Osteoblast (primary cell): ENCODE measurements at regions not wholly inside any gene's neighbourhood (a gene's known extent, or its start where the extent isn't known, plus 50 kb on each side); places are given as distances from the start of the nearest gene placed in this dataset.

Experiments
- DNase-seq: peaks from one replicate; pipeline ENCODE4 v3.0.0; 2011; ENCODE audit warnings: low spot score, mixed read lengths; ENCODE audit not compliant: insufficient read length; ENCODE audit errors: missing footprints
- H2AFZ ChIP-seq: 2 replicates; pipeline ENCODE4 v1.6.0; 2011; ENCODE audit warnings: mild to moderate bottlenecking, low read length
- H3K27ac ChIP-seq: 2 replicates; pipeline ENCODE4 v1.5.1; 2011; ENCODE audit warnings: mild to moderate bottlenecking, low read depth, low read length, moderate library complexity
- H3K27me3 ChIP-seq: 2 replicates; pipeline ENCODE4 v1.6.0; 2012; ENCODE audit warnings: mild to moderate bottlenecking, control low read depth, inconsistent platforms, low read length, moderate library complexity; ENCODE audit not compliant: insufficient read depth
- H3K36me3 ChIP-seq: 2 replicates; pipeline ENCODE4 v1.5.1; 2011; ENCODE audit warnings: mild to moderate bottlenecking, low read length, control low read depth, moderate library complexity; ENCODE audit not compliant: insufficient read depth
- H3K4me1 ChIP-seq: 2 replicates; pipeline ENCODE4 v1.5.1; 2011; ENCODE audit warnings: mild to moderate bottlenecking, low read length, control low read depth, moderate library complexity; ENCODE audit not compliant: insufficient read depth
- H3K4me2 ChIP-seq: 2 replicates; pipeline ENCODE4 v1.6.0; 2011; ENCODE audit warnings: mild to moderate bottlenecking, low read length; ENCODE audit not compliant: insufficient read depth
- H3K4me3 ChIP-seq: fragments of 200-600 bp; sonication (generic); 3 replicates; pipeline ENCODE4 v1.5.1; 2012; ENCODE audit warnings: mild to moderate bottlenecking, low read length, inconsistent platforms; ENCODE audit not compliant: insufficient read depth
- H3K79me2 ChIP-seq: 2 replicates; pipeline ENCODE4 v1.6.0; 2012; ENCODE audit warnings: mild to moderate bottlenecking, low read length, control low read depth, inconsistent platforms; ENCODE audit not compliant: insufficient read depth
- H3K9me3 ChIP-seq: 2 replicates; pipeline ENCODE4 v1.5.1; 2011; ENCODE audit warnings: low read depth, low read length, control low read depth
- H4K20me1 ChIP-seq: 2 replicates; pipeline ENCODE4 v1.6.0; 2012; ENCODE audit warnings: mild to moderate bottlenecking, low read length, control low read depth; ENCODE audit not compliant: insufficient read depth
- CTCF ChIP-seq: IDR thresholded peaks from 2 replicates; pipeline ENCODE4 v1.5.1; 2011; ENCODE audit warnings: mild to moderate bottlenecking, low read depth, low read length, moderate library complexity; ENCODE audit errors: extremely low read depth

GRCh38 chr12:105665366-105665765 is 334.9 kb downstream of the C12orf75 start:
- no peaks in the 10 kb centered on the region for H3K27me3 ChIP-seq
- no peak for DNase-seq
- H2AFZ ChIP-seq: no peak overlapping the region
- H3K9me3 ChIP-seq: no peaks in the 10 kb centered on the region
- H3K27ac ChIP-seq: no peak overlapping the region
- no peak overlapping the region for H3K4me2 ChIP-seq
- H4K20me1 ChIP-seq: no peaks in the 10 kb centered on the region
- H3K79me2 ChIP-seq: no peaks in the 10 kb centered on the region
- no peak for TF ChIP-seq CTCF
- no peaks in the 10 kb centered on the region for H3K36me3 ChIP-seq
- H3K4me3 ChIP-seq: no peak overlapping the region
- no peaks in the 10 kb centered on the region for H3K4me1 ChIP-seq

GRCh38 chr12:105667973-105668743 is 337.7 kb downstream of the C12orf75 start:
- DNase-seq: no peak
- no peaks in the 10 kb centered on the region for H3K4me1 ChIP-seq
- no peak overlapping the region for H3K4me3 ChIP-seq
- H4K20me1 ChIP-seq: no peaks in the 10 kb centered on the region
- H2AFZ ChIP-seq: no peak overlapping the region
- no peak overlapping the region for H3K27ac ChIP-seq
- no peaks in the 10 kb centered on the region for H3K9me3 ChIP-seq
- no peak for TF ChIP-seq CTCF
- no peaks in the 10 kb centered on the region for H3K27me3 ChIP-seq
- H3K79me2 ChIP-seq: no peaks in the 10 kb centered on the region
- H3K4me2 ChIP-seq: no peak overlapping the region
- H3K36me3 ChIP-seq: no peaks in the 10 kb centered on the region

- Histone ChIP-seq H4K20me1 (no peaks in the 10 kb centered on the region), H3K4me3 (no peak overlapping the region), H3K27me3 (no peaks in the 10 kb centered on the region), H3K36me3 (no peaks in the 10 kb centered on the region), H3K27ac (no peak overlapping the region), H3K9me3 (no peaks in the 10 kb centered on the region), H3K79me2 (no peaks in the 10 kb centered on the region), H3K4me1 (no peaks in the 10 kb centered on the region), H3K4me2 (no peak overlapping the region), H2AFZ (no peak overlapping the region)
- DNase-seq: no peak
- no peak for TF ChIP-seq CTCF
Observed at GRCh38 chr12:105670672-105671071, 340.2 kb downstream of the C12orf75 start.

- Histone ChIP-seq H3K79me2 (no peaks in the 10 kb centered on the region), H3K4me1 (no peaks in the 10 kb centered on the region), H3K4me2 (no peak overlapping the region), H3K27me3 (no peaks in the 10 kb centered on the region), H3K36me3 (no peaks in the 10 kb centered on the region), H3K27ac (no peak overlapping the region), H4K20me1 (no peaks in the 10 kb centered on the region), H3K4me3 (no peak overlapping the region), H2AFZ (no peak overlapping the region), H3K9me3 (no peaks in the 10 kb centered on the region)
- DNase-seq: no peak
- TF ChIP-seq CTCF: no peak
Observed at GRCh38 chr12:105671720-105672119, 341.2 kb downstream of the C12orf75 start.
